SK-N-SH (cell line): ENCODE measurements at regions not wholly inside any gene's neighbourhood (a gene's known extent, or its start where the extent isn't known, plus 50 kb on each side); places are given as distances from the start of the nearest gene placed in this dataset.

ENCODE experiments used
- CTCF ChIA-PET: fragments of 300-600, 350-600 bp; formaldehyde crosslinking; extraction: SDS; loops from one replicate; lab custom pipeline; 2021; lab: Yijun Ruan, JAX
- POLR2A ChIA-PET: fragments of 350-600 bp; sonication (Branson Sonifier 250); formaldehyde crosslinking; extraction: SDS; loops from one replicate; lab custom pipeline; 2020; ENCODE audit warnings: antibody characterized with exemption, inconsistent platforms; lab: Yijun Ruan, JAX
- DNase-seq: peaks from one replicate; pipeline ENCODE4 v3.0.0; 2012
- H2AFZ ChIP-seq: fragments of 200-600 bp; sonication (generic); 2 replicates; pipeline ENCODE4 v1.8.1; 2016; ENCODE audit warnings: antibody characterized with exemption, mild to moderate bottlenecking, low read depth
- H3F3A ChIP-seq: fragments of 200-600 bp; sonication (generic); replicated peaks from 2 replicates; pipeline ENCODE3; 2016; ENCODE audit warnings: antibody characterized with exemption, mild to moderate bottlenecking; ENCODE audit not compliant: insufficient read depth
- H3K27ac ChIP-seq, 2 experiments: fragments of 200-500 bp in 1 of 2; fragments of 200-600 bp in 1 of 2; sonication (Bioruptor generic) in 1 of 2; sonication (generic), shearing (Covaris generic) in 1 of 2; 2 replicates each; pipeline versions ENCODE4 v1.5.1 to v1.6.1; 2014 to 2016; ENCODE audit warnings: low read depth in 2 of 2, inconsistent platforms in 1 of 2, low read length in 1 of 2, mild to moderate bottlenecking in 1 of 2, mixed read lengths in 1 of 2
- H3K27me3 ChIP-seq: fragments of 200-600 bp; sonication (generic), shearing (Covaris generic); 2 replicates; pipeline ENCODE4 v1.6.1; 2016; ENCODE audit warnings: mixed run types; ENCODE audit not compliant: insufficient read depth
- H3K36me3 ChIP-seq, 2 experiments: fragments of 200-500 bp in 1 of 2; fragments of 200-600 bp in 1 of 2; sonication (Bioruptor generic) in 1 of 2; sonication (generic) in 1 of 2; replicated peaks in 1 of 2; 2 replicates each; pipeline versions ENCODE3 to v1.5.1; 2014 to 2016; ENCODE audit warnings: low read length in 1 of 2, mild to moderate bottlenecking in 1 of 2; ENCODE audit not compliant: insufficient read depth in 2 of 2, control insufficient read depth in 1 of 2
- H3K4me1 ChIP-seq, 2 experiments: fragments of 200-500 bp in 1 of 2; fragments of 200-600 bp in 1 of 2; sonication (Bioruptor generic) in 1 of 2; sonication (generic), shearing (Covaris generic) in 1 of 2; 2 replicates each; pipeline versions ENCODE4 v1.5.1 to v1.6.1; 2014 to 2016; ENCODE audit warnings: low read depth in 1 of 2, low read length in 1 of 2, mixed run types in 1 of 2; ENCODE audit not compliant: insufficient read depth in 2 of 2, control insufficient read depth in 1 of 2
- H3K4me2 ChIP-seq: fragments of 200-600 bp; sonication (generic), shearing (Covaris generic); 2 replicates; pipeline ENCODE4 v1.6.1; 2017; ENCODE audit warnings: mixed run types
- H3K4me3 ChIP-seq, 2 experiments: fragments of 200-500 bp in 1 of 2; fragments of 200-600 bp in 1 of 2; sonication (Bioruptor generic) in 1 of 2; sonication (generic), shearing (Covaris generic) in 1 of 2; 2 replicates each; pipeline versions ENCODE4 v1.5.1 to v1.8.1; 2014 to 2016; ENCODE audit warnings: low read depth in 2 of 2, inconsistent platforms in 1 of 2, low read length in 1 of 2, mild to moderate bottlenecking in 1 of 2, mixed read lengths in 1 of 2, moderate library complexity in 1 of 2
- H3K79me2 ChIP-seq: fragments of 200-600 bp; sonication (generic); 2 replicates; pipeline ENCODE4 v1.8.1; 2017; ENCODE audit warnings: mild to moderate bottlenecking; ENCODE audit not compliant: insufficient read depth
- H3K9ac ChIP-seq: fragments of 200-600 bp; sonication (generic); 2 replicates; pipeline ENCODE4 v1.6.1; 2017; ENCODE audit warnings: mixed run types
- H3K9me2 ChIP-seq: fragments of 200-600 bp; sonication (generic); 2 replicates; pipeline ENCODE4 v1.6.1; 2017; ENCODE audit warnings: mixed run types
- H3K9me3 ChIP-seq: fragments of 200-600 bp; sonication (generic); 2 replicates; pipeline ENCODE4 v1.6.1; 2017; ENCODE audit warnings: mixed run types, mild to moderate bottlenecking, moderate library complexity
- H4K20me1 ChIP-seq: fragments of 200-600 bp; sonication (generic); 2 replicates; pipeline ENCODE4 v1.6.1; 2017; ENCODE audit warnings: mild to moderate bottlenecking, mixed run types; ENCODE audit not compliant: insufficient read depth
- ELF1 ChIP-seq: IDR thresholded peaks from 2 replicates; pipeline ENCODE4 v1.4.0; 2012
- EP300 ChIP-seq, 2 experiments: IDR thresholded peaks; 2 replicates each; pipeline versions ENCODE4 v1.4.0 to v1.6.1; 2012; ENCODE audit warnings: borderline replicate concordance in 1 of 2, low read depth in 1 of 2, low read length in 1 of 2
- GABPA ChIP-seq: IDR thresholded peaks from 2 replicates; pipeline ENCODE4 v1.4.0; 2012; ENCODE audit warnings: low read depth, mild to moderate bottlenecking
- GATA2 ChIP-seq: sonication (generic); formaldehyde crosslinking; IDR thresholded peaks from 2 replicates; pipeline ENCODE4 v1.5.0; 2020; ENCODE audit warnings: mild to moderate bottlenecking, missing genetic modification reagents
- IRF3 ChIP-seq: fragments of 150-350 bp; IDR thresholded peaks from 2 replicates; pipeline ENCODE4 v1.6.1; 2016; ENCODE audit warnings: mild to moderate bottlenecking, low read depth, low read length
- MAX ChIP-seq: IDR thresholded peaks from 2 replicates; pipeline ENCODE4 v1.4.0; 2012; ENCODE audit warnings: low read depth
- NFIC ChIP-seq: IDR thresholded peaks from 2 replicates; pipeline ENCODE4 v1.4.0; 2012; ENCODE audit warnings: borderline replicate concordance
- REST ChIP-seq: IDR thresholded peaks from 2 replicates; pipeline ENCODE4 v1.6.1; 2012; ENCODE audit warnings: mild to moderate bottlenecking, low read depth, low read length, moderate library complexity
- WGBS: methylation state at CpG from one replicate; pipeline ENCODE4 v1.1.6; 2017; ENCODE audit warnings: low lambda C conversion rate; 5-methylcytosine and 5-hydroxymethylcytosine counted together

GRCh38 chr2:19264852-19265251 is 93.6 kb downstream of the OSR1 start:
- DNase-seq: no peak
- Histone ChIP-seq H3K27me3 (no peaks in the 10 kb centered on the region), H3K27ac (no peak overlapping the region), H3K9me3 (no peaks in the 10 kb centered on the region), H3K36me3 (no peaks in the 10 kb centered on the region), H4K20me1 (no peaks in the 10 kb centered on the region), H2AFZ (no peak overlapping the region), H3K4me3 (no peak overlapping the region), H3K79me2 (no peaks in the 10 kb centered on the region), H3K4me2 (no peak overlapping the region), H3K9me2 (no peaks in the 10 kb centered on the region), H3F3A (no peaks in the 10 kb centered on the region), H3K4me1 (no peaks in the 10 kb centered on the region), H3K9ac (no peak overlapping the region)
- CTCF ChIA-PET: no interaction called here
- POLR2A ChIA-PET: no interaction called here
- TF ChIP-seq EP300 (IDR thresholded peaks at IDR 0.05; ENCODE audit: borderline replicate concordance in 1 of 2, low read depth in 1 of 2, low read length in 1 of 2) (no peak), REST (no peak), MAX (no peak), GATA2 (CRISPR knock-in tag) (no peak), GABPA (no peak), IRF3 (no peak)
- 88% methylated on average over 6 of the region's 6 CpGs for WGBS

GRCh38 chr2:19262150-19262549 is 96.3 kb downstream of the OSR1 start:
- no peak overlapping the region for H3K4me3 ChIP-seq
- TF ChIP-seq NFIC (no peak), ELF1 (no peak)
- H3K9me3 ChIP-seq: no peaks in the 10 kb centered on the region
- no peaks in the 10 kb centered on the region for H3K4me1 ChIP-seq
- no peaks in the 10 kb centered on the region for H3K79me2 ChIP-seq
- H3K9me2 ChIP-seq: no peaks in the 10 kb centered on the region
- CTCF ChIA-PET: interaction anchor here (0.8 kb wide), 1 partner anchor 10 kb away, joined by 3 read pairs; no protein-coding TSS in a partner anchor
- no peaks in the 10 kb centered on the region for H3K27me3 ChIP-seq
- H3K4me2 ChIP-seq: no peak overlapping the region
- POLR2A ChIA-PET: no interaction called here
- no peak overlapping the region for H3K9ac ChIP-seq
- DNase-seq: no peak
- no peaks in the 10 kb centered on the region for H4K20me1 ChIP-seq
- no peak overlapping the region for H3K27ac ChIP-seq
- WGBS: 77% methylated on average over 6 of the region's 7 CpGs
- no peaks in the 10 kb centered on the region for H3K36me3 ChIP-seq
- H3F3A ChIP-seq: no peaks in the 10 kb centered on the region
- no peak overlapping the region for H2AFZ ChIP-seq
